Endometrium (tissue), 2 donors: ENCODE measurements at regions not wholly inside any gene's neighbourhood (a gene's known extent, or its start where the extent isn't known, plus 50 kb on each side); places are given as distances from the start of the nearest gene placed in this dataset.

ENCODE experiments used
- FAIRE-seq: peaks from 2 replicates; lab custom pipeline; 2012; peaks lifted over from hg19 to GRCh38; lab: Jason Lieb, UNC
- donor health status: control.
- donor health status: control.

- no peak for FAIRE-seq
Observed at GRCh38 chr6:23031986-23032385, 462.6 kb downstream of the HDGFL1 start.

DNA sequence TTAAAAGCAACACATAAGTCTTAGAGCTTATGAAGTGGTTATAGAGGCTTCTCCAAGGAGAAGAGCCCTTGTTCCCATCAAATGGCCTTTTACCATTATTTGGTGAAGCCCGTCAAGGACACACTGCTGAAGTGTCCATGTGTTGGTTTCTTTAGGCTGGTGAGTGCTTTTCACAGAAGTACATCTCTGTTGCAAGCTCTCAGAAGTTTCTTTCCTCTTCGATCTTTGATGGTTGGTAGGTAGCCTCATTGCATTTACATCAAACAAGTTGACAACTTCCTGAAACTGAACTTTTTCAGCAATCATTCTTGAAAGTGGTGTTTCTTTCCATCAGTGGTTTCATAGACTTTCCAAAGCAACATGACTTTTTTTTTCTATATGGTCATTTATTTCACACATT, 465.6 kb downstream of the HDGFL1 start:
- FAIRE-seq: no peak

DNA sequence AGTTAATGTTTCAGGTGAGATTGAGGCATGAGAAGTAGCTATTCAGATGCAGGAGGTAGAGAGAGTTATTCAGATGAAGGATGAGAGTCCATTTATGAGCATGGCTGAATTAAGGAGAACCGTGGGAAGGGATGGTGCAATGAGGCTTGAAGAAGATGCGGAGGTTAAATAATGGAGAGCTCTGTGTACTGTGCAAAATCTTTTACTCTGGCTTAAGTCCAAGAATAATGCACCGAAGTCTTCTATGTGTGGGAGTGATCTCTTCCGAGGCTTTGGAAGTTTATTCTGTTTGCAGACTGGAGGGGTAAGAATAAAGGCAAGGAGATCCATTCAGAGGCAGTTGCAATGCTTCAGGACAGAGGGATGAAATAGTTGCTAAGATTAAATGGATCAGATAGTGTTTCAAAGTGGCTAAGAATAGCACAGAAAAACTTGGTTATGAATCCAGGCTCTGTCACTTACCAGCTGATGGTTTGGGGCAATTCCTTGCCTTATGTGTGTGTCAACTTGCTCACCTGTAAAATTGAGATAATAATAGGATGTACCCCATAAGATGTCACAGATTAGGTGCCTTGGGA, 467.1 kb downstream of the HDGFL1 start:
- FAIRE-seq: no peak

DNA sequence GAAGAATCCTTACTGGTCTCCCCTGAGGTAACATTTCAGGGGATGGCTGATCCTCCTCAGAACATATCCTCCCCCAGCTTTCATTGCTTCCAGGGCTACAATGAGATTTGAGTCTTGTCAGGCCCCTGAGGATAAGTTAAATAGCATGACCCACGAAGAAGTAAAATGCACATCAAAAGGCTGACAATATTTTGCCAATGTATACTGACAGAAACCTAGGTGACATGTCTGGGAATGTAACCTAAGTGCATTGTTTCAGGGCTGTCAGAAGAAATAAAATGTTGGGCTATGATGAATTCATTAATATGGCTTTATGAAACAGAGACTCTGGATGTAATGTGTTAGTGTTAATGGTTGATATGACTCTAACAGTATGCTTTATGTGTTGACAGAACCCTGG, 471.5 kb downstream of the HDGFL1 start:
- no peak for FAIRE-seq

- FAIRE-seq: no peak
Observed at GRCh38 chr6:23045280-23045679, 475.9 kb downstream of the HDGFL1 start.

GRCh38 chr6:23055523-23055922, 486.2 kb downstream of the HDGFL1 start:
- FAIRE-seq: no peak

DNA sequence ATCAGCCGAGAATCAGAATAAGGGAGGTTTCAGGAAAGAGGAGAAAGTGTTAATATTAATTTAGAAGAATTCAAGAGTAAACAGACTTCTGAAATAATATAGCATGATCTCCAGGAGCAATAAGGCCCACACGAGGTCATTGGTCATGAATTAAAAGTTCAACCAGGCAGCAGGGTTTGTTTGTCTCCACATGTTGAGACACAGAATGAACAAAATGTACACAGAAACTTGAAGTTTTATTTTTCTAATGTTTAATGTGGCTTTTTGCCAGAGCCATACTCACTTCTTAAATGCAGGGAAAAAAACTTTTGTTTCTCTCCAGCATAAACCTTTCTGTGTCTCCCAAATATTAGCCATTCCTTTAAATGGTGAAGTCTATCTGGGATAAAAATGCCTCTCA, 504.5 kb downstream of the HDGFL1 start:
- FAIRE-seq: no peak

DNA sequence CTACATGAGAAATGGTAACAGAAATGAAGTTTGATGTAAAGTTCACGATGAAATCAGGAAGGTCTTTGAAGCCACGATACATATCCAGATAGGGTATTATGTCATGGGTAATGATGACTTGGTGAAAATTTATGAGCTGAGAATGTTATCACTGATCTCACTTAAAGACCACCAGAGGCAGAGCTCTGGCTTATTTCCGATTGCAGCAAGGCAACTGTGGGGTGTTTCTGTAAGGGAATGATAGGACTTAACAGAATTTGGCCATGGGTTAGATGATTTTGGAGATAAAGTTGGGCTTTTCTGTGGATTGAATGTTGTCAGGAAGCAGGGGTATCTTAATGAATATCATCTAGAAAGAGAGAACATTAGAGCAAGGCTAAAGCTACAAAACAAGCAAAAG, 508.4 kb downstream of the HDGFL1 start:
- no peak for FAIRE-seq

- no peak for FAIRE-seq
Observed at GRCh38 chr6:23081701-23082100, 512.3 kb downstream of the HDGFL1 start.

DNA sequence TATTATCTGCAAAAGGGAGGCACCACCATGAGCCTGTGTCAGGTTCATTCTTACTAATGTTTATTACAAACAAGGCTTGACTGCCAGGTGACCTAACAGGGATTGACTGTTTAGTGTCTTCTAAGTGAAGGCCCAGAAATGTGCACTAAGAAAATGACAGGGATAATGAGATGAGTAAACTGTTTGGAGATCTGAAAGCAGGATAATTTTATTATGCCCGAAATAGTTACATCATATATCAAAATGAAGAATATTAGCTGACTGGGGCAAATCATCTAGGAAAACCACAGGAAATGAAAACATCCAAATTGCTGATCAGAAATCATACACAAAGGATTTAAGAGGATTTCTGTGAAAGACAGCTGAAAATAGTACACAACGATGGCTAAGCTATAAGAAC, 516.7 kb downstream of the HDGFL1 start:
- no peak for FAIRE-seq

GRCh38 chr6:23087471-23087870, 518.1 kb downstream of the HDGFL1 start:
- no peak for FAIRE-seq

DNA sequence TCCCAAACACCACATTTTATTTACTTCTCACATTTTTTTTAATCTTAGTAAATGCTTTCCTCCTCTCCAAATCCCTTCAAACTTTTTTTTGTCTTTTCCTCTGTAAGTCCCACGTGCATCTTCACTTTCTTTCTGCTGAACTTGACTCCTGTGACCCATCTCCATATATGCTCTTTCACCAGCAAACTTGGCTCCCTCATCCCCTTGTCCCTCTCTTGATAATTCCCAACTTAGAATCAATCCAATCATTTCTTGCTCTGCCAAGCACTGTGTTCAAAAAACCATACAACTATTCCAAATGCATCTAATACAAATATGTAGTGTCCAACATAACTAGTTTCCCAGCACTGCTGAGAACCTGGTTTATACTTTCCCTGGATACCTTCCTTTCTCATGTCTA, 519.4 kb downstream of the HDGFL1 start:
- no peak for FAIRE-seq

DNA sequence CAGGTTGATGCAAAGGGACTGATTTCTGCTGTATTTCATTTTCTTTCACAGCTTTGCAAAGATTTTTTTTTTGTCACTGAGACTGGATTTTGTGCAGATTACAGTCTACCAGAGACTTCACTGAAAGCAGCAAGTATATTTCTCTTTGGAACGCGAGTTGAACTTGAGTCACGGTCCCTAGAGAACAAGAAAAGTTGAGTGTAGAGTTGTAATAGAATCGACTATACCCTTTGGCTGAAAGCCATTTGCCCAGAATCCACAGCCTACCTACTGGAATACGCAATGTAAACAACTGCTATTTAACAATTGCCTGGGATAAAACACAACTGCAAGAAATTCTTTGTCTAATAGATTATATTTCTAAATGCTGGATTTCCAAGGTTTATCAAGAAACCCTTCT, 520.6 kb downstream of the HDGFL1 start:
- FAIRE-seq: no peak

DNA sequence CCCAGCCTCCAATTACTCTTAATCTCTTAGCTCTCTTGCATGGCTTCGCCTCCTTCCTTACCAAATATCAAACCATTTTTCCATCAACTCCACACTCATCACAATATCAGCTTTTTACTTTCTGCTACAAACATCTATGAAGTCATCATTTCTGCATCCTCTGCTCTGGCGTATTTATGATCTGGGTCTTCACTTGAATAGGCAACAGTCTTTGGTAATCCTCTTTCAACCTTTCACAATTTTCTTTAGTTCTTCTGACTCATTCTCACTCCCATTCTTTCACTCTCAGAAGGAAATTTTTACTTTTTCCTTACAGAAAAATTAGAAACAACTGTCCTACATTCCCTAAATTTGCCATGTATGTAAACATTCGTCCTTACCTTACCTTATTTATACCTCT, 522.4 kb downstream of the HDGFL1 start:
- no peak for FAIRE-seq

GRCh38 chr6:23096876-23097275, 527.5 kb downstream of the HDGFL1 start:
- FAIRE-seq: no peak

DNA sequence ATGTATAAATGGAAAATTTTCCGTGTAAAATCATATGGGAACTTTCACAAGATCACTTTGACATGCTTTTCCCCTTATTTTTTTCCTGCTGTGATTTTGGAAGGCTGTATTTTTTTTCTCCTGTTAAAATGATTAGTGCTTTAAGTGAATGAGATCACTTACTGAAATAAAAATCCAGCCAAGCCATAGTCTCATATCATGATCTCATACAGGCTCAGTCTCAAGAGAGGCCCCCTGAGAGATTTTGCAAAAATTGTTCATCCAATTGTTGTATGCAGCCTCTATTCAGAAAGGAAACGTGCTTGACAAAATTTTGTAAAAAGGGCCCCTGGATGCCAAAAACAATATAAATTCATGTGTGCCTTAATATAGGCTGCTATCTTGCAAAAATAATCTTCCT, 528.2 kb downstream of the HDGFL1 start:
- FAIRE-seq: no peak

DNA sequence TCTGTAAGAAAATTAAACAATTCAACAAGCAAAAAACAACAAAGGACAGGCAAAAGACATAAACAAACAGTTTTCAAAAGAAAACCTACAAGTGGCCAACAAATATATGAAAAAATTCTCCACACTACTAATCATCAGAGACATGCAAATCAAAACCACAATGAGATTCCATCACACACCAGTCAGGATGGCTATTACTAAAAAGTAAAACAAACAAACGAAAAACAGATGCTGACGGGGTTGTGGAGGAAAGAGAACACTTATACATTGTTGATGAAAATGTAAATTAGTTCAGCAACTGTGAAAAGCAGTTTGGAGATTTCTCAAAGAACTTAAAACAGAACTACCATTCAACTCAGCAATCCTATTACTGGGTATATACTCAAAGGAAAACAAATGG, 537.6 kb downstream of the HDGFL1 start:
- FAIRE-seq: peak; percentile 74

- no peak for FAIRE-seq
Observed at GRCh38 chr6:23111984-23112383, 542.6 kb downstream of the HDGFL1 start.

- no peak for FAIRE-seq
Observed at GRCh38 chr6:23114812-23115504, 545.6 kb downstream of the HDGFL1 start.

GRCh38 chr6:23137611-23138010, 568.2 kb downstream of the HDGFL1 start:
- no peak for FAIRE-seq

DNA sequence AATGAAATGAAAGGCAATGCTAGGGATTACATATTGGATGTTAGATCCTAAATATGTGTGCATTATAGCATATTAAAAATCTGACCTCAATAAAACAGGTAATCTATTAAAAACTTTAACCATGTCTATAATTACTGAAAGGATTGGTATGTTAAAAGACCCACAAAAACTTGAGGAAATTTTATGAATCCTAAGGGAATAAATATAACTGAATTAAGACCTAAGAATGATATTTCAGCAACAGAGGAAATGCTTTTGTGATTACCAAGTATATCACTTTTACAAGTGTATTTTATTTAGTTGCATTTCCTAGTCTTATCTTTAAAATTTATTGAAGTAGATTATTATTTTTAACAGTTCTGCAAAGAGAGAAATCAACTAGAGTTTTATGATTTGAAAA, 571.5 kb downstream of the HDGFL1 start:
- peak; percentile 62 for FAIRE-seq

- no peak for FAIRE-seq
Observed at GRCh38 chr6:23145781-23146180, 576.4 kb downstream of the HDGFL1 start.

- FAIRE-seq: no peak
Observed at GRCh38 chr6:23154159-23154558, 584.8 kb downstream of the HDGFL1 start.

DNA sequence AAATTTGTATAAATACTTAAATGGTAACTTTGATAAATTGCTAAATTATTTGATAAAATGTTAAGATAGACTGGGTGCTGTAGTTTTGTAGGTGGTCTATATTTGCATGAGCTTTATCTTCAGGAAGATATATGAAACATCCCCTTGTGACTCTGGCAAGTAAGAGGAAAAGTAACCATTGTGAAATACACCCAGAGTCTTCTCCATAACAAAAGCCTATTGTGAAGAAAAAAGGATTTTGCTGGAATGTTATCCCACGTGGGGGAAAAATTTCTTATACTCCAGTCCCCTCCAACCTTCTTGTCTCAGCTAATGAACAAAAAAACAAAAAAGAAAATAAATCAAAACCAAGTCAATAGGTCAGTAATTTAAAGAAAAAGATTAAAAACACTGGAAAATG, 600.7 kb downstream of the HDGFL1 start:
- no peak for FAIRE-seq
